VCaP (cell line): ENCODE measurements at regions not wholly inside any gene's neighbourhood (a gene's known extent, or its start where the extent isn't known, plus 50 kb on each side); places are given as distances from the start of the nearest gene placed in this dataset.

Source experiments
- H3K27ac ChIP-seq: fragments of 450-650 bp; 2 replicates; pipeline ENCODE4 v1.5.1; 2017
- CTCF ChIP-seq: fragments of 450-650 bp; conservative IDR thresholded peaks from 2 replicates; pipeline ENCODE4 v1.5.1; 2017; ENCODE audit warnings: mild to moderate bottlenecking, moderate library complexity

- TF ChIP-seq CTCF, result no peak
- no peak overlapping the region for H3K27ac ChIP-seq
These were observed 363.1 kb upstream of the PTCHD4 start for GRCh38 chr6:48474136-48474535.

- no peak for TF ChIP-seq CTCF
- no peak overlapping the region for H3K27ac ChIP-seq
These were observed 361.5 kb upstream of the PTCHD4 start for GRCh38 chr6:48472535-48472934.

GRCh38 chr6:48472091-48472490 lies 361.1 kb upstream of the PTCHD4 start:
- no peak for TF ChIP-seq CTCF
- H3K27ac ChIP-seq, result no peak overlapping the region

GRCh38 chr6:48471326-48471725 lies 360.3 kb upstream of the PTCHD4 start:
- TF ChIP-seq CTCF, result no peak

GRCh38 chr6:48449002-48449401 lies 338.0 kb upstream of the PTCHD4 start:
- TF ChIP-seq CTCF, result peak; percentile 74
- no peak overlapping the region for H3K27ac ChIP-seq

More at GRCh38 chr6:48471326-48471725, 360.3 kb upstream of the PTCHD4 start:
- no peak overlapping the region for H3K27ac ChIP-seq

GRCh38 chr6:48447251-48447650 lies 336.3 kb upstream of the PTCHD4 start:
- no peak overlapping the region for H3K27ac ChIP-seq
- TF ChIP-seq CTCF, result no peak

- TF ChIP-seq CTCF, result no peak
- H3K27ac ChIP-seq, result no peak overlapping the region
These were observed 318.6 kb upstream of the PTCHD4 start for GRCh38 chr6:48429610-48430009.

- TF ChIP-seq CTCF, result no peak
- H3K27ac ChIP-seq, result no peak overlapping the region
These were observed 318.0 kb upstream of the PTCHD4 start for GRCh38 chr6:48429021-48429420.
